SHP77 (cell line): ENCODE measurements at regions not wholly inside any gene's neighbourhood (a gene's known extent, or its start where the extent isn't known, plus 50 kb on each side); places are given as distances from the start of the nearest gene placed in this dataset.
"Not testable (repeated sequence)": the region's sequence is repeated elsewhere in the genome, so short reads cannot be mapped to it uniquely, and the experiment has no call there.

Source experiments
- DNase-seq, 2 experiments: peaks; one replicate each; lab custom pipeline; 2025; lab: John Stamatoyannopoulos, UW

DNA sequence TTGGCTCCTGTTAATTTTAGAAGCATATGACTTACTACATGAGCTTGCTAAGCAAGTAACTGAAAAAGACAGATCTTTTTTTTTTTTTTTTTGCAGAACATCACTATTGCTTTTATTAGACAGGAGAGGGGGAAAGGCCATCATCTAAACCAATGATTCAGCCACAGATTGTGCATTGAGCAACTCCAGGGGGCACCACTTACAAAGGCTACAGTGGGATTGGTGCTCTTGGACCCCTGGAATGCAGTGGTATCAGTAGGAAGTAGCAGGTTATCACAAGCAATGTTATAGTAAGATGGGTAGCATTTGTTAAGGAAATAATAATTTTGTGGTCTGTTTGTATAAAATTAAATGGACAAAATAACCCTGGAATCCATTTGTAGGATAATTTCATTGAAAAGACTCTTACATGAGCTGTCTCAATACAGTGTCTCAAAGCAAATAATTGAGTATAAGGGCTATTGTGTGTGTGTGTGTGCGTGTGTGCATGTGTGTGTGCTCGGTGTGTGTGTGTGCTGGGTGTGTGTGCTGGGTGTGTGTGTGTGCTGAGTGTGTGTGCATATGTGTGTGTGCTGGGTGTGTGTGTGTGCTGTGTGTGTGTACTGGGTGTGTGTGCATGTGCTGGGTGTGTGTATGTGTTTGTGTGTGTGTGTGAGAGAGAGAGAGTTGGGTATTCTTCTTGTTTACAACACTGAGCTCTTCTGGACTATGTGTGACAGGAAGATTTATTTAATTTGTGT lies 296.3 kb downstream of the PCDH7 start:
- DNase-seq: no peak

DNA sequence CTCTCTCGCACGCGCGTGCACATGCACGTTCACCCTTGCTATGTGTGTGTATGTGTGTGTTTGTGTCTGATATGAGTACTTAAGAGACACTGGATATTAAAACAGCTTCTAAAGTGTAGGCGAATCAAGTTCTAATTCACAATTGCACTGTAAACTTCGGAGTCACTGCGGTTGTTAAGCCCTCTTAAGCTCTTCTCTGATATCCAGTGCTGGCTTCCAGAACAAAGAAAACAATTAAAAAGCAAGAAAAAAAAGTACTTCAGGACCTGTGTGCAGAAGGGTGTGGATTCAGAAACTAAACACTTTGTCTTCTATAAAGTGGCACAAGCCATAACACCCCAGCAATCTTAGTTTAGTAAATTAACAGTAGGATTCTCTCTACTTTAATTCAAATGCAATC lies 300.2 kb downstream of the PCDH7 start:
- DNase-seq: no peak

DNA sequence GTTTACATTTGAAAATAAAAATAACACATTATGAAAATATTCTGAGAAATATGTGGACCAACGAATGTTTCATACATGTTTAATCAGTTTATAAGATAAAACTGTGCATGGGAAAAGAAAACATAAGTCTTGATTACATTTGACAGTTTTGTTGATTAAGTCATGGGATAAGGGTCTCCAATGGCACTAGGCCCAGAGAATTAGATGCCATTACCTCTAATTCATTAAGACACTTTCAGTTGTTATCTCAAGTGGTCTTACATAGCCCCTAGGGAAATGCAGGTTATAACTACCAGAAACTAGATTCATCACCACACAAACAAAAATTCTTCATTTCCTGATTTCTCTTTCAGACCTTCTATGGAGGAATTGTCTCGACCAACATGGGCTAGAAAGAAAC lies 300.8 kb downstream of the PCDH7 start:
- no peak for DNase-seq

DNA sequence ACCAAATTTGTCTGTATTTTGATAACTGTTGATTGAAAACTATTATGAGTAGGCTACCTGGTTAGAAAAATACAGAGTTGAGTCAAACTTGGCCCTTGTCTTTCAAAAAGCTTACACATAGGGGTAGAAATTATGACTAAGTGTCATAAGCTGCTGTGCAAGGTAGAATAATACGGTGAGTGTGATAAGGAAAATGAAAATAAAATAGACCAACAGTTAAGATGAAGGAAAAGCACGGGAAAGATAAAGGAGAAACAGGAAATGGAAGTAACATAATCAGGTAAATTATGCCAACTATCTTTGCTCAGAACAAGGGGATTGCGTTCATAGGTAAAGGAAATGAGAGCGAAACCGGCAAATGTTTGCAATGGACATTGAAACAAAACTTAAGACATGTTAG lies 302.5 kb downstream of the PCDH7 start:
- DNase-seq: no peak

DNA sequence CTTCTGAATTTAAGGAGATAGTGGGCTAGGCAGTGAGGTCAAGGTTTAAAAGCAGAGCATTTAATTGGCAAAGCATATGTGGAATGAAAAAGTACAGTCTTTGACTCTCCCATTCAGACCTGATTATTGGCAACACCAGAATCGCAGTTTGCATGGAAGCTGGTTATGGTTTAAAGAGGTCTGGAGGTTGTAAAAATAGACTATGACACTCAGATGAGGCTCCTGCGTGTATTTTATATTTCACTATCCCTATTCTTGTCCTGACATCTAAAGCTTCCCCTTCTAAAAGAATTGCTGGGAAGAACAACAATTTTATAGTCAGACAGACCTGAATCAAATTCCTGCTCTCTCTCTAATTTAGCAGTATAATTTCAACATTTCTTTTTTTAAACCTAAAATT lies 302.9 kb downstream of the PCDH7 start:
- DNase-seq: no peak

DNA sequence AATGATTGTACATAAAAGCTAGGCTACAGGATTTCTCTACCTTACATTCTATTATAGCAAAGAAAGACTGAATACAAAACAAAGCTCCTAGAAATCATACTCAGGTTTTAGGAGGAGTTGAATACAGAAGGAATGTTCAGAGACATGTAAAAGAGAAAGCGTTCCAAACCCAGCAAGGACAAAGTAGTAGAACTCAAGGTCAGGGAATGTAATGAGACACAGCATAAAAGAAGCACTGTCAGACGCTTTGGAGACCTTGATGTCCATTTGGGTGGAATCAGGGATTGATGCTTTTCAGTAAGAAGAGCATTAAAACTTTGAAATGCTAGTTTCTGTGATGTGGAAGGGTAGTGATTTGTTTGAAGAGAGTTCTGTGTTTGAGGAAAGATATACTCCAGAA lies 303.6 kb downstream of the PCDH7 start:
- no peak for DNase-seq

DNA sequence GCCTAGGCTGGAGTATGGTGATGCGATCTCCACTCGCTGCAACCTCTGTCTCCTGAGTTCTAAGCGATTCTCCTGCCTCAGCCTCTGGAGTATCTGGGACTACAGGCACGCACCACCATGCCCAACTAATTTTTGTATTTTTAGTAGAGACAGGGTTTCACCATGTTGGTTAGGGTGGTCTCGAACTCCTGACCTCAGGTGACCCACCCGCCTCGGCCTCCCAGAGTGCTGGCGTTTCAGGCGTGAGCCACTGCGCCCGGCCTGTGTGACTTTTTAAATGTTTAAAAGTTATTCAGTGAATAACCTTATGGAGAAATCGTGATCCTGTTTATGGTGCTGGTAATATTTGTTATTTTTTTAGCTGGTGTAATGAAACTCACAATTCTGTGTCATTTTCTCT lies 304.6 kb downstream of the PCDH7 start:
- DNase-seq: not testable (repeated sequence)

DNA sequence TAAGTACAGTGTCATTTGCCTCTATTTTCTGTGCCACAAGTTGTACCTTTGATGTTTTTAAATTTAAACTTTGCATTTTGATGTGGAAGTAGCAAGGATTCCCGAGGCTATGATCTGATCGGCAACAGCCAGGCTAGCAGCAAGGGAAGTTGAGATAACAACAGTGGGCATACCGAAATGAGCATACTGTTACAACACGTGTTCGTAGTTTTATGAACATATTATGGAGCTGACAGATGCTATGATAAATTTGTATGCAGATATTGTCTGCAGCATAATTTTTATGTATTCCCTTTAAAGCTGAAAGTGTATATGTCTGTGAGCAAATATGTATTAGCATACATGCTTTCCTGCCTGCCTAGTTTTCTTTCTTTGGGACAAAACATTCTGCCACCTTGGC lies 306.1 kb downstream of the PCDH7 start:
- DNase-seq: no peak

DNA sequence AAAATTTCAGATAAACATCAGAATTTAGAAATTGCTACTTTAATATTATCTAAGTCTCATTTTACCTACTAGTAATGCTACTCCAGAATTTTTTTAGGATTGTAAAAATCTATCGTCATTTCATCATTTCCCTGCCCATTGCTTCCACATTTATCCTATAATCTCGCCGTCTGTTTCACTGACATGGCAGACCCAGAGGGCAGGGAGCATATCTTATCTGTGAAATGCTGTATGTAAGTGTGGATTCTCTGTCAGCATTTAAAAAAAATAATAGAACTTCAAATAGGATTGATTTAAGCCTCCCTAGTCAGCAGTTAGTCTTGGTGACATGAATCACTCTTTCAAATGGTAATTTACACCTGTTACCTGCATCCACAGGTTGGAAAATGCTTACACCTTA lies 314.4 kb downstream of the PCDH7 start:
- DNase-seq: no peak

DNA sequence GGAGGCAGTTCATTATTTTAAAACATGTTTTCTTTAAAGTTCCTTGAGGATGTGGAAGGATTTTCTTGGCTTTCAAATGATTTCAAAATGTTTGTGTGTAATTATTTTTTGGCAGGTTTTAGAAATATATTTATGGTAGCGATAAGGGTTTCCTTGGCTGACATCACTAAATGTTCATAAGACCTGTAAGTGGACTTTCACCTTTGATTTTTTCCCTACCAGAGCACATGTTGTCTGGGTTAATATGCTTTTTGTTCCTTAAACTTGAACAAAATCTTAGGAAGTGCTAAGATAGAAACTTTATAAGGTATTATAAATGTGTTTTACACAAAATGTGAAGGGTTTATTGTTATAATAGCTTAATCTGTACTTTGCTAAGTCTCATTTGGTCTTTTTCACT lies 315.6 kb downstream of the PCDH7 start:
- no peak for DNase-seq

DNA sequence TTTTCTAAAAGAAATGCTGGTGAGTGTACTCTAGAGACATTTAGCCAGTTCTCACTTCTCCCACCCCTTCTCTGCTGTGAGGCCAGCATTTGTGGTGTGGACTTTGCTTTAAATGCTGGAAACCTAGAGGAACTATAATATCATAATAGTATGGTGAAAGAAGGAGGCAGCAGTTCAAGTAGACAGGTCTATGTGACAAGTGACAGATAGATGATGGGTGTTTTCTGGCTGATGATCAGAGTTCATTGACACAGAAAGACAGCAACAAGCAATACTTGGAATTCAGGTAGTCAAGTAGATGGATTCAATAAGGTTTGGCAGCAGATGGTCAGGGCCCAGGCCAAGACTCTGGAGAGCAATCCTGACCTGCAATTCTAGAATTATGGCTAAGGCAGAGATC lies 317.5 kb downstream of the PCDH7 start:
- DNase-seq: no peak

DNA sequence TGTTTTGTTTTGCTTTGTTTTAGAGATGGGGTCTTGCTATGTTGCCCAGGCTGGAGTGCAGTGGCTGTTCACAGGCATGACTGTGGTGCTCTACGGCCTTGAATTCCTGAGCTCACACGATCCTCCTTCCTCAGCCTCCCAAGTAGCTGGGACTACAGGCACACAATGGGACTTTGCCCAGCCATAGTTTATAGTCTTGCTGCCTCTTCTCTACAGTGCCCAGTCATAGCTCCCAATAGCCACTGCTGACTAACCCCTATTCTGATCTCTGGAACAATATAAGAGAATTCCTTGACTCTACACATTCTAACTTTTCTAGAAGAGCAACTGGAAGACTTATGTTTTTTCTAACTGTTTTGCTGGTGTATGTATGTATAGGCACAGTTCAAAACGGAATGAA lies 319.2 kb downstream of the PCDH7 start:
- DNase-seq: no peak

DNA sequence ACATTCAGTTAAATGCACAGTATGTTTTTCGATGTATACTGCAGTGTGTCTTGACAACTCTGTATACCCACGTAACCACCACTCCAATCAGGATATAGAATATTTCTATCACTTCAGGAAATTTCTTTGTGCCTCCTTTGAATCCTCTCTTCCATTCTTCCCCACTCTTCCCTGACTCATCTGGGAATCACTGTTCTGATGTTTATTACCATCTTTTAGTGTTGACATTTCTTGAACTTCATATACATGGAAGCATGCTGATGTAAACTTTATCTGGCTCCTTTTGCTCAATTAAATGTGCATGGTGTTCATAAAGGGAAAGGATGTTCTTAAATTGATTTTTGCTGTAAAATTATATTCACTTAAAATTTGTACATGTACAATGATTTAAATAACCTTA lies 319.9 kb downstream of the PCDH7 start:
- no peak for DNase-seq

DNA sequence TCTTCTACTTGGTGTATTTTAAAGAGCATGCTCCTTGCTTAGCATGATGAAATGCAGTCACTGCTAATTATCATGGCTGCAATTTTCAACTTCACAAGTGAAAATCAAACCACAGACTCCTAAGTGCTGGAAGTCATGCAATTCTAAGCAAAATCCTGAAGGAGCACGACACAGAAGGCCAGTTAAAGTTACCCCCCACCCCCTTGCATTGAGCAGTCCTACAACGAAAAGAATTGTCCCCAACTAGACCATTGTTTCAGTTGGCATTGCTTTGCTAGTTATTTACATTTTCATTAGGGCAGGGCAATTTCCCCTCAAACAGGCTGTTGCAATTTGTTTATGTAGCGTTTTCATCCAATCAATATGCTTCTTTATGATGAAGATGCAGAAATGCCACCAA lies 321.2 kb downstream of the PCDH7 start:
- no peak for DNase-seq

DNA sequence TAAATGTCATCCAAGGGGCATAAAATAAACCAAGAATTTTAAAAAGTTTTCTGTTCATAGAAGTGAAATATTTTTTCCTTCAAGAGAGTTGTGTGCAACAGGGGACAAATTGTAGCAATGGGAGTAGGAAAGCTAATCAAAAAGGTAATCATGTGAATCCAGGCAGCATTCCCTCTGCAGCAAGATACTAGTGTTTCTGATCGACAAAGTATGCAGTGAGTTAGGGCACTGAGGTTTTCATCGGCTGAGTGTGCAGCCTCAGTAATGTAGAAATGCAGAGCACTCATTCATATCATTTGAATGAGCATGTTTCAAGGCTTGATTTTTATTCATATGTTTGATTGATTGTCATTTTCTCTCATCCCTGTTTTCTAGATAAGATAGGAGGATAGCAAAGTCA lies 321.7 kb downstream of the PCDH7 start:
- no peak for DNase-seq

DNA sequence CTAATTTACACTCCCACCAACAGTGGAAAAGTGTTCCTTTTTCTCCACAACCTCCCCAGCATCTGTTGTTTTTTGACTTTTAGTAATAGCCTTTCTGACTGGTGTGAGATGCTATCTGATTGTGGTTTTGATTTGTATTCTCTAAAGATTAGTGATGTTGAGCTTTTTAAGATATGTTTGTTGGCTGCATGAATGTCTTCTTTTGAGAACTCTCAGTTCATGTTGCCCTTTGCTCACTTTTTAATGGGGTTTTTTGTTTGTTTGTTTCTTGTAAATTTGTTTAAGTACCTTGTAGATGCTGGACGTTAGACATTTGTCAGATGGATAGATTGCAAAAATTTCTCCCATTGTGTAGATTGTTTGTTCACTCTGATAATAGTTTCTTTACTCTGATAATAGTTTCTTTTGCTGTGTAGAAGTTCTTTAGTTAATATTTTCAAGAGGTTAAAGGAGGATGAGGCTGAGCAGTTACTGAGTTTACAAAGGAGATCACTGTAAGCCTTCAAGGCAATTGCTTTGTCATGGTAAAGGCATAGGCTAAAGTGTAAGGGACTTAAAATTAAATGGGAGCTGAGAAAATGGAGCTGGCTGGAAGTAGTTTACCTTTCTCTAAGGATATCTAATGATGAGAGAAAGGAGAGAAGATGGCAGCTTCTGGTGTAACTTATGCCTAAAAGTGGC lies 323.4 kb downstream of the PCDH7 start:
- no peak for DNase-seq

DNA sequence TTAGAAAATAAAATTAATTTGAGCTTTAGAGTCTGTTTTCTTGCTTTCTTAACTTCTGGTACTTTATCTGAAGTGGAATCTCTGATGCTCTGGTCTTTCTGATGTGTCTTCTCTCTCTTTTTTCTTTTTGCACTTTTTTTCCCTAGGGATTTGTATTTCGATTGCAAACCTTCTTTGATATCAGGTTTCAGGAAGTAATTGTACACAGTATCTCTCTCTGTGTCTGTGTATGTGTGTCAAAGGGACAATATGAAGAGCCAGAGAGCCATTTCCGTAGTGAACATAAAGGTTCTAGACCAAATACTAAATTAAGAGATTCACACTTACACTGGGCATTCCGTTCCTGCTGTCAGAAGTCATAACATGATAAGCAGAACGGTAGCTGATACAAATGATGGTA lies 325.0 kb downstream of the PCDH7 start:
- no peak for DNase-seq

DNA sequence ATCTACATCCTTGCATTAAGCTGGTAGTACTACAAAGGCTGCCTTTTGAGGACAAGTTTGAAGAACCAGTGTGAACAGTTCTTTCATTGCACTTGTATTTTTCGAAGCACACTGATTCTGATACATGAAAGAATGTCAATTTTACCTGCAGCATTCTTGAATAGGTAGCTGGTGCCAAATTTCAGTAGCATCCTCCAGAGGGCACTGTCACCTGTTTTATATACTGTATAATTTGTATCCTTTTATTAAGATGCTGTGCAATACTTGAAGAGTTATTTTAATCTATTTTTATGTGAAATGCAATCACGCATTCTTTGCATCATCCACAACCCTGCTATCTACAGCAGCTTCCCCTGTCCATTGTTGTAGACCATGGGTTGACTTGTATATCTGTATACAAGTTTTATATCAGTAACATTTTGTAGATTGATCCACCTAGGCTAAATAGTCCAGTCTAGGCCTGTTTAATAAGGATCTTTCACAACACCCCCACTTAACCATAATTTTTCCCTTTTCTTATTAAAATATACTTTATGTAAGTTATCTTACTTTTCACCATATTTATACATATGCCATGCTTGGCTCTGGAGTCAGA lies 325.7 kb downstream of the PCDH7 start:
- DNase-seq: peak in 1 of 2 experiments; percentile 3

DNA sequence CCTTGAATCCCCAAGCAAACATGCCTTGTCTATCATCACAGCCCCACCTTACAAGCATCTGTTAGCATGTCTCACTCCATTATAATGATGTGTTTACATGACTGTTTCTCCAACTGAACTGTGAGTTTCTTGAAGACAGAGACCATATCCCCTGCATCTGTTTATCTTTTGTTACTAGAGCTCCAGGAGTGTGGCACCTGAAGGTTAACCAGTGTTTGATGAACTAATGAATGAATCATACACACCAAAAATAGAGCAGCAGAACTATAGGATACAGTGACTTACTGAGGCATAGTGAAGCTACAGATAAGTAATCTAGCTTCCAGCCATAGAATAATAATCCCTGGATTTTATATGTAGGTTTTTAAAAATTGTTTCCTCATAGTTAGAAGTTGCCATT lies 331.0 kb downstream of the PCDH7 start:
- no peak for DNase-seq

DNA sequence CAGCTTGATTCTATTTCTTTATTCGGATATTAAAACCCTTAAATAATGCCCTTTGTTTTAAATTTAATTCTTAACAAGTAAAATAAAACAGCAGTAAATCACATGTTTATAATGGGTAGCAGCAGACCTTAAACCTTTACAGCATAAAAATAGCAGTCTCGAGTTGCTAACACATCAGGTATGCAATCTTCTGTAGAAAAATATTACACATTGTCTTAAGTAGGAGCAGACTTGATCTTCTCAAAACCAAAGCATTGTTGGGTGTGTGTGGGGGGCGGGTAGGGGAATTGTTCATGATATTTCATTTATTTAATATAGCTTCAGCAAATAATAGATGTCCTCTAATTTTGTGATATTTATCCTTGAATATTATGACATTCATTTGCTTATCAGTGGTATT lies 331.4 kb downstream of the PCDH7 start:
- no peak for DNase-seq

DNA sequence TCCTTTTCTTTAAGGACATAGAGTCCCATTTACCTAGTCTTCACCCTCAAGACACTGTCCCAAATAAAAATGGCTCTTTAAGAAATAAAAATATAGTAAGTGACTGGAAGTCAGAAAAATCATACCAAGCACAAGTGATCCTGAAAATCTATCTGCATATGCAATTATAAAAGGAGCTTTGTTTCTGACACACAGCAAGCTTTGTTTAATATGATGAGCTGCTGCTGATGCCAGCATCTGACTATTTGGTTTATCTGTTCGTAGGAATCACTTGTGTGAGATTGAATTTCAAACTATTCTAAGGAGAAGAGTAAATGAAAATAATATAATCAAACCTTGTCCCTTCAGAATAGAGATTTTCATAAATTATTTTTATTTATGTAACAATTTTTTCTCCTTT lies 332.4 kb downstream of the PCDH7 start:
- no peak for DNase-seq

DNA sequence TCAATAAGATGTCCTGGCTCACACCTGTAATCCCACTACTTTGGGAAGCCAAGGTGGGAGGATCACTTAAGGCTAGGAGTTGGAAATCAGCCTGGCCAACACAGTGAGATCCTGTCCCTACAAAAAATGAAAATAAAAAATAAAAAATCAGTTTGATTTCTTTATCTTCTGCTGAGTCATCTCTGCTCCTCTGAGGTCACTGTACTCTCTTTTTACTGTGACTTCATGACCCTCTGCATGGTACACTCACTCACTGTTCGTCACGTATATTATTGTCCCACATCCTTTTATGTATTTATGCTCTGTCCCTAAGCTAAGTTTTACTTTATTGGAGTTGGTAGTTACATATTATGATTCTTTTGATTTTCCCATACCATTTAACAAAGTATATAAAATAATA lies 333.3 kb downstream of the PCDH7 start:
- DNase-seq: no peak

DNA sequence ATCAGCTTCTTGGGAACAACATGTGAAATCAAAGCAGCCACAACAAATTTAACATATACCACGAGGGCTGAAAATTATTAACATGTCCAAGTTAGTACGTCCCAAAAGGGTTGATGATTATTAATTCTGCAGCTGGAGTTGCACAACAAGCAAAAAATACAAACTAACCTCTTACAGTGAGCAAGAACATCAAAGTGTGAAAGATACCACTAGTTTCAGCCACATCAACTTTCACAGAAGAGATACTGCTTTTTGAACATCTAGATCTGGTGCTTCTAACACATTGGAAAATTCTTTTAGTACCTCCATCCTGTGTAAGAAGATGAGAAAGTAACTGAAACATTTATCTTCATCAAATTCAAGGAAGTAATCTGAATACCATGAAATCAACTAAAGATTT lies 334.1 kb downstream of the PCDH7 start:
- DNase-seq: no peak

DNA sequence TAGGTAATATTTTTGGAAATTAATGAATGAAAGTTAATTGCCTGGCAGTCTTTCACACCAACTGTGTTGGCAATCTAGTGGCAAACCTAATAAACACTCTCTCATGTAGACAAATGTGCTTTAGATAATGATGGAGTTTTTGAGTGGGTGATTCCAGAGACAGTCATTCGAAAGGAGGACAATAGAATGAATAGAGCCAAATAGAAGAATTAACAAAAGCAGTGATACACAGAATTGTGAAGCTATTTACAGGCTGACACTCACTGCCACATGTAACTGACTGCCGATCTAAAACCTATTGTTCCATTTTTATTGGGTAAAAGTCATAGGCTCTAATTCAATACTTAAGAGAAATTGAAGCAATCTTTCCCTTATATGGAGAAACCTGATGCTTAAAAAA lies 338.5 kb downstream of the PCDH7 start:
- DNase-seq: no peak
